ENCODE measurements at regions not wholly inside any gene's neighbourhood (a gene's known extent, or its start where the extent isn't known, plus 50 kb on each side); places are given as distances from the start of the nearest gene placed in this dataset.

DNA sequence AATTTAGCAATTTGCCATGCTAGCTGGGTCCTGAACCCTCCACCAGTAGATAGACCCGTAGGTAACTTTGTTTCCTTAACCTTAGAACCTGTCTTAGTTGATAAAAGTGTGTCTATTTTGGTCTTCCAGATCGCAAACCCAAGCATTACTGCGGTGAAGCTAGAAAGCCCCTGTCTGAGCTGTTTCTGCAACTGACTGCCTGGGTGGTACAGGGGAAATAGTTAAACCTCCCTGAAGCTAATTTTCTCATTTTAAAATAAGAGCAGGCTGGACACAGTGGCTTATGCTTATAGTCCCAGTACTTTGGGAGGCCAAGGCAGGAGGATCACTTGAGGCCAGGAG lies 67.9 kb upstream of the EPCAM start:
- no peak for DNase-seq (ENCODE audit: low spot score)
- TF ChIP-seq, protein P1, sequence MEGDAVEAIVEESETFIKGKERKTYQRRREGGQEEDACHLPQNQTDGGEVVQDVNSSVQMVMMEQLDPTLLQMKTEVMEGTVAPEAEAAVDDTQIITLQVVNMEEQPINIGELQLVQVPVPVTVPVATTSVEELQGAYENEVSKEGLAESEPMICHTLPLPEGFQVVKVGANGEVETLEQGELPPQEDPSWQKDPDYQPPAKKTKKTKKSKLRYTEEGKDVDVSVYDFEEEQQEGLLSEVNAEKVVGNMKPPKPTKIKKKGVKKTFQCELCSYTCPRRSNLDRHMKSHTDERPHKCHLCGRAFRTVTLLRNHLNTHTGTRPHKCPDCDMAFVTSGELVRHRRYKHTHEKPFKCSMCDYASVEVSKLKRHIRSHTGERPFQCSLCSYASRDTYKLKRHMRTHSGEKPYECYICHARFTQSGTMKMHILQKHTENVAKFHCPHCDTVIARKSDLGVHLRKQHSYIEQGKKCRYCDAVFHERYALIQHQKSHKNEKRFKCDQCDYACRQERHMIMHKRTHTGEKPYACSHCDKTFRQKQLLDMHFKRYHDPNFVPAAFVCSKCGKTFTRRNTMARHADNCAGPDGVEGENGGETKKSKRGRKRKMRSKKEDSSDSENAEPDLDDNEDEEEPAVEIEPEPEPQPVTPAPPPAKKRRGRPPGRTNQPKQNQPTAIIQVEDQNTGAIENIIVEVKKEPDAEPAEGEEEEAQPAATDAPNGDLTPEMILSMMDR (IDR thresholded peaks at IDR 0.05; ENCODE audit: extremely low read depth, missing control alignments) = no peak

DNA sequence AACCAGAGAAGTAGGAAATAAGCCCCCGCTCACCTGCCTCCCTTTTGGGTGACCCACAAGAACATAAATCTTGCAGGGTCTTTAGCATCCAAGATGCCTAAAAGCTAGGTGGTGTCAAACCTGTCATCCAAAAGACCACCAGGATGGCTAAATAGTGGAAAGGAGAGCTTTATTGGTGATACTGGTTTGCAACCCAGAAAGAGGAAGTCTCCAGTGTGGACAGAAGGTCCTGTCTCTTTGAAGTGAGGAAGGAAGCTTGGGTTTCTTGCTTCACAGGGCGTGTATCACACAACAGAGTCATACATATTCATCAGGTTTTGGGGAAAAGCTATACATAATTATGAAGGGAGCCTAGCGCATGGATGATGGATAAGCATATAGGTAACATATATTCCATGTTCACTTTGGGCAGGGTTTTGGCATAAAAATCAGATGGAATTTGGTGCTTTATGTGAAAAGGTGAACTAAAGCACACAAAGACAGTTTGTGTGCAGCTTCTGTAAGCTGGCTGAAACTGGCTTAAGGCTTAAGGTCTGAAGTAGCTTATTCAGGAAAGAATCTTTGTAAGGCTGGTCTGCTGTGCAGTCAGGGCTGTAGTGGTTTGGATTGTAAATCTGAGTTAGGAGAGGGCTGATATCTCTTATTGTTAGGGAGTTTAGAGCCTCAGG lies 68.4 kb upstream of the EPCAM start:
- TF ChIP-seq, protein P1 (IDR thresholded peaks at IDR 0.05; ENCODE audit: extremely low read depth, missing control alignments) = no peak
- no peak for DNase-seq (ENCODE audit: low spot score)

DNA sequence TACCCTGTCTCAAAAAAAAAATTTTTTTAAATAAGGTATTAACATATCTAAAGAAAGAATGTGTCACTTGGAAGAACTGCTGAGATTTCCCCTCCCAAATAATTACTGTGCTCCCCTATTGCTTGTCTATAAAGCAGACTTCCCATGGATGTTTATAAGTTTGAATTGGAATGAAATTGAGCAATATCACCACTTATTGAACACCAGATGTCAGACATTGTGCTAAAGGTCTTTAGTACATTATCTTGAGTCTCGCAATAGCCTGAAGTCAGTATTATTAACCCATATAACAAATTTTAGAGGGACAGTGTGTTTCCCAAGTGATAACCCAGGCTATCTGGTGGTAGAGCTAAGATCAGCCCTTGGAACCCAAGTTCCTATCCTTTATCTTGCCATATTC lies 69.0 kb upstream of the EPCAM start:
- DNase-seq (ENCODE audit: low spot score) = no peak
- TF ChIP-seq, protein P1 (IDR thresholded peaks at IDR 0.05; ENCODE audit: extremely low read depth, missing control alignments) = no peak

DNA sequence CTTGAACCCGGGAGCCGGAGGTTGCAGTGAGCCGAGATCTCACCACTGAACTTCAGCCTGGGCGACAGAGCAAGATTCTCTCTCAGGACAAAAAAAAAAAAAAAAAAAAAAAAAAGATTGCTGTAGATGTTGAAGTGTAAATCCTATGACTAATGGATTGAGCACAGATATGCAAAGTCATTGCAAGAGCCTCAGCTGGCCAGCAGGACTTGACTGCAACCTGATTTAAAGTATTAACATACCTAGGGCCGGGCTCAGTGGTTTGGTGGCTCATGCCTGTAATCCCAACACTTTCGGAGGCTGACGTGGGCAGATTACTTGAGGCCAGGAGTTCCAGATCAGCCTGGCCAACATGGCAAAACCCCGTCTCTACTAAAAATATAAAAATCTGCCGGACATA lies 69.6 kb upstream of the EPCAM start:
- no peak for DNase-seq (ENCODE audit: low spot score)

DNA sequence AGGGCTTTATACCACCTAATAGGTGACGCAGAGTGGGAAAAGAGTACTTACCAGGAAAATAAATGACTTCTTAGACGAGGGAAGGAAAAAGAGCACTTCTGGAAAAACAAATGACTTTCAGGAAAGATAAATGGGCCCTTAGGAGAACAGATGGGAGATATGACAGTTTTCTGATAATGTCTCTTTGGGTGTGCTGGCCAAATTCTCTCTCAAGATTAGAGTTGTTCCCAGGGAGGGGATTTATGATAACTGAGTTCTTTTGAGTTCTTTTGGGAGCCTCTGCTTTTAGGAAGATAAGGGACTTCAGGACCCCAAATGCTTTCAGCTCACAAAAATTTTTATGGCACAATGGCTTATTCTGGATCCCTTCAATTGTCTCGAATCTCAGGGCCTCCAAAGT lies 70.3 kb upstream of the EPCAM start:
- TF ChIP-seq, protein P1 (IDR thresholded peaks at IDR 0.05; ENCODE audit: extremely low read depth, missing control alignments) = no peak
- DNase-seq (ENCODE audit: low spot score) = no peak

More for the DNA sequence above, 69.6 kb upstream of the EPCAM start:
- TF ChIP-seq, protein P1 (IDR thresholded peaks at IDR 0.05; ENCODE audit: extremely low read depth, missing control alignments) = no peak

DNA sequence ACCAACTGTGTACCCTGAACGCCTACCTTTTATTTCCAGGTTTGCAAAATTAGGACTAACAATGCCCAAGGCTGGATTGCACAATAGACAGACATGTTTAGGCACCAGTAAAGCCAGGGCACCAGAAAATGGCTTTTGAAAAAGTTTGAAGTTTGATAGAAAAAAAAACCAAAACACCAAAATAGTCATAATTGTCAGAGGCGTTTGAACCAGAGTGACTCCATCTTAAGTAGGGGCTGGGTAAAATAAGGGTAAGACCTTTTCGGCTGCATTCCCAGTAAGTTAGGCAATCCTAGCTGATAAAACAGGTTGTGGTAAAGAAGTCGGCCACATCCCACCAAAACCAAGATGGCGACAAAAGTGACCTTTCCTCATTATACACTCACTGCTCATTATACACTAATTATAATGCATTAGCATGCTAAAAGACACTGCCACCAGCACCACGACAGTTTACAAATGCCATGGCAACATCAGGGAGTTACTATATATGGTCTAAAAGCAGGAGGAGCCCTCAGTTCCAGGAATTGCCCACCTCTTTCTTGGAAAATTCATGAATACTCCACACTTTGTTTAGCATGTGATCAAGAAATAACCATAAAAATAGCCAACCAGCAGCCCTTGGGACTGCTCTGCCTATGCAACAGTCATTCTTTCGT lies 71.2 kb upstream of the EPCAM start:
- DNase-seq (ENCODE audit: low spot score) = no peak
- TF ChIP-seq, protein P1 (IDR thresholded peaks at IDR 0.05; ENCODE audit: extremely low read depth, missing control alignments) = no peak

DNA sequence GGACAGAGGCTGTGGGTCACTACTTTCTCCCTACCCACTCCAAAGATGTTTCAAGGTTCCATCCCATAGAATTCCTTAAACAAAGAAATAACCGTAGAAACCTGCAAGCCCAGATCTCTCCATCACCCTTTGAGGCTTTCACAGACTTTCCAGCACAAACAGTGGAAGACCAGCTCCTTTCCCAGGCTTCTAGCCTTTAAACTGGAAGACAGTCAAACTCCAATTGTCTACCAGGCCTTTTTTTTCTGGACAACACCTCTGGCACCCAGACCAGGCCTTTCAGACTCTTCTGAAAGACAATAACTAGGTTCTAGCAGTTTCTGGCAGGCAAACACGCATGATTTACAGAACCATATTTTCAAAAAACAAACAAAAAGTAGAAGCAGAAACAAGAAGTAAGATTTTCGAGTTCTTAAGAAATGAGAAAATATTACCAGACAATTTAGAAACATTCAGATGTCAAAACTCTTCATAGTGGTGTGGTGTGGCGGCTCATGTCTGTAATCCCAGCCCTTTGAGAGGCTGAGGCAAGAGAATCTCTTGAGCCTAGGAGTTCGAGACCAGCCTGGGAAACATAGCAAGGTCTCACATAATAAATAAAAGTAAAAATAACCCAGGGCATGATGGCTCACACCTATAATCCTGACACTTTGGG lies 73.0 kb upstream of the EPCAM start:
- TF ChIP-seq, protein P1 (IDR thresholded peaks at IDR 0.05; ENCODE audit: extremely low read depth, missing control alignments) = no peak
- DNase-seq (ENCODE audit: low spot score) = no peak

All from GM20000 (cell line).